Stomach (tissue), 8 donors: ENCODE measurements at regions not wholly inside any gene's neighbourhood (a gene's known extent, or its start where the extent isn't known, plus 50 kb on each side); places are given as distances from the start of the nearest gene placed in this dataset.
A peak's percentile ranks its signal among the peaks of the same experiment; 100 is the strongest.

Experiments
- DNase-seq, 2 donors: peaks; one replicate each; pipeline versions ENCODE4 v3.0.0 to v3.0.0-alpha.2; 2013 to 2019
- H3K27ac ChIP-seq, 5 donors: fragments of 200-600 bp in 4 of 5; sonication (generic) in 4 of 5; one replicate each; pipeline ENCODE4 v1.5.1; 2013 to 2019; ENCODE audit warnings: mild to moderate bottlenecking in 1 of 5, moderate library complexity in 1 of 5
- H3K27me3 ChIP-seq, 3 donors: fragments of 200-600 bp; sonication (generic); one replicate each; pipeline ENCODE4 v1.5.1; 2017 to 2019; ENCODE audit warnings: mixed run types in 1 of 3
- H3K36me3 ChIP-seq, 4 donors: fragments of 200-600 bp; sonication (generic); 1 replicate in 3 of 4; 2 replicates in 1 of 4; pipeline ENCODE4 v1.5.1; 2016 to 2019
- H3K4me1 ChIP-seq, 4 donors: fragments of 200-600 bp; sonication (generic); one replicate each; pipeline ENCODE4 v1.5.1; 2016 to 2019
- H3K4me3 ChIP-seq, 4 donors: fragments of 200-600 bp; sonication (generic) in 3 of 4; one replicate each; pipeline ENCODE4 v1.5.1; 2016 to 2019; ENCODE audit warnings: mild to moderate bottlenecking in 1 of 4
- H3K9me3 ChIP-seq, 4 donors: fragments of 200-600 bp; sonication (generic); one replicate each; pipeline ENCODE4 v1.5.1; 2016 to 2019
- EP300 ChIP-seq: sonication (generic); formaldehyde crosslinking; IDR thresholded peaks from one replicate; pipeline ENCODE4 v1.6.1; 2017; ENCODE audit warnings: antibody characterized with exemption
- POLR2A ChIP-seq, 4 donors: fragments of 450-650 bp; IDR thresholded peaks; one replicate each; pipeline ENCODE4 v1.6.1; 2016; ENCODE audit warnings: antibody characterized with exemption in 4 of 4, control low read depth in 2 of 4, mild to moderate bottlenecking in 1 of 4, moderate library complexity in 1 of 4
- POLR2AphosphoS5 ChIP-seq, 3 donors: sonication (generic); formaldehyde crosslinking; IDR thresholded peaks; one replicate each; pipeline ENCODE4 v1.6.1; 2016; ENCODE audit warnings: antibody characterized with exemption in 3 of 3
- WGBS, 5 donors: extraction: QIAGEN DNeasy Blood & Tissue Kit in 3 of 5; methylation state at CpG; one replicate each; pipeline versions ENCODE4 v1.1.5 to v1.1.7; 2013 to 2018; 5-methylcytosine and 5-hydroxymethylcytosine counted together
- intact Hi-C: fragments of 100-400 bp; cut with DNase I; formaldehyde crosslinking; loops from one replicate; pipeline ENCODE4 v1.15.1; 2023; ENCODE audit warnings: low total_unique reads
- TF ChIP-seq, protein P1 (sequence below), 7 experiments: fragments of 450-650 bp in 4 of 7; fragments of 200-600 bp in 3 of 7; sonication (generic) in 3 of 7; IDR thresholded peaks; one replicate each; pipeline ENCODE4 v1.5.1; 2016 to 2019; ENCODE audit warnings: antibody characterized with exemption in 7 of 7, control low read depth in 2 of 7, mild to moderate bottlenecking in 1 of 7
- donor health status: healthy with polysubstance abuse.
- donor health status: Bipolar disorder and iron deficiency.
- donor health status: healthy.

GRCh38 chr15:81957698-81958097 lies 88.1 kb downstream of the MEX3B start:
- Histone ChIP-seq H3K9me3 (no peaks in the 10 kb centered on the region), H3K27ac (no peak overlapping the region), H3K4me1 (no peaks in the 10 kb centered on the region), H3K27me3 (no peaks in the 10 kb centered on the region), H3K36me3 (no peaks in the 10 kb centered on the region), H3K4me3 (no peak overlapping the region)
- intact Hi-C loops, result no loop called here
- no peak for TF ChIP-seq EP300
- TF ChIP-seq POLR2AphosphoS5 (IDR thresholded peaks at IDR 0.05), result no peak
- TF ChIP-seq POLR2A (IDR thresholded peaks at IDR 0.05), result no peak
- TF ChIP-seq, protein P1, sequence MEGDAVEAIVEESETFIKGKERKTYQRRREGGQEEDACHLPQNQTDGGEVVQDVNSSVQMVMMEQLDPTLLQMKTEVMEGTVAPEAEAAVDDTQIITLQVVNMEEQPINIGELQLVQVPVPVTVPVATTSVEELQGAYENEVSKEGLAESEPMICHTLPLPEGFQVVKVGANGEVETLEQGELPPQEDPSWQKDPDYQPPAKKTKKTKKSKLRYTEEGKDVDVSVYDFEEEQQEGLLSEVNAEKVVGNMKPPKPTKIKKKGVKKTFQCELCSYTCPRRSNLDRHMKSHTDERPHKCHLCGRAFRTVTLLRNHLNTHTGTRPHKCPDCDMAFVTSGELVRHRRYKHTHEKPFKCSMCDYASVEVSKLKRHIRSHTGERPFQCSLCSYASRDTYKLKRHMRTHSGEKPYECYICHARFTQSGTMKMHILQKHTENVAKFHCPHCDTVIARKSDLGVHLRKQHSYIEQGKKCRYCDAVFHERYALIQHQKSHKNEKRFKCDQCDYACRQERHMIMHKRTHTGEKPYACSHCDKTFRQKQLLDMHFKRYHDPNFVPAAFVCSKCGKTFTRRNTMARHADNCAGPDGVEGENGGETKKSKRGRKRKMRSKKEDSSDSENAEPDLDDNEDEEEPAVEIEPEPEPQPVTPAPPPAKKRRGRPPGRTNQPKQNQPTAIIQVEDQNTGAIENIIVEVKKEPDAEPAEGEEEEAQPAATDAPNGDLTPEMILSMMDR (IDR thresholded peaks at IDR 0.05), result no peak
- no peak for DNase-seq
- 83 to 87% (median 85%) methylated on average over 4 of the region's 4 CpGs for WGBS, 5 donors

- H3K27ac ChIP-seq, result no peak overlapping the region
- H3K9me3 ChIP-seq, result no peaks in the 10 kb centered on the region
- intact Hi-C loops, result no loop called here
- H3K4me3 ChIP-seq, result no peak overlapping the region
- TF ChIP-seq, protein P1 (IDR thresholded peaks at IDR 0.05), result no peak
- TF ChIP-seq EP300 (no peak), POLR2AphosphoS5 (IDR thresholded peaks at IDR 0.05) (no peak), POLR2A (IDR thresholded peaks at IDR 0.05) (no peak)
- 70 to 82% (median 75%) methylated on average over 6 of the region's 6 CpGs for WGBS, 5 donors
- H3K4me1 ChIP-seq, result no peaks in the 10 kb centered on the region
- no peaks in the 10 kb centered on the region for H3K36me3 ChIP-seq
- no peak for DNase-seq
- H3K27me3 ChIP-seq, result no peaks in the 10 kb centered on the region
Measured at GRCh38 chr15:81955382-81956062, 90.3 kb downstream of the MEX3B start.

DNA sequence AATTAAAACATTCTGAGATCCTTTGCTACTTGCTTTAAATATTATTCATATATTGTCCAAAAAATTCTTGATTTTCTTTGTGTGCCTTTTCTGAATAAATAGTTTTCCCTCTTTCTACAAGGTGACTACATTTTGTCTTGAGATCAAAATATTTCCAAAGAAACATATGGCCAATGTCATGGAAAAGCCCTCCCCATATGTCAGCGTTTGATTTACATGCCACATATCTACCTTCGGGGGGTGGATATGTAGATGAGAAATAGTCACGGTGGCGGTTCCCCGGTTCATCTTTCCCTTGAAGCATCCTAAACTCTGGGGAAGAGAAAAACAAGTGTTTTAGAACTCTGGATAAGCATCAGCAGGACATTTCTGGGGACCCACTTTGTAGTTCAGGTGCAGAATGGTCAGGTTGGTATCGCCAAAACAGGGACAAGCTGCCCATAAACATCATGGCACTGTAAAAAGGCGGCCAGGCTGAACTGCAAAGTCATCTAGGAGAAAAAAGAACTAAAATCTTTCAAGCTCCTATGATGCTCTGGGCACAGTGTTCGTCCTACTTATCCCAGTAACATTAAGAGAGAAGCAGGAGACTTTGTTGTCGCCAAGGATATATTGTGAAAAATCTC lies 91.5 kb downstream of the MEX3B start:
- Histone ChIP-seq H3K9me3 (no peaks in the 10 kb centered on the region), H3K27ac (no peak overlapping the region), H3K27me3 (no peaks in the 10 kb centered on the region), H3K36me3 (no peaks in the 10 kb centered on the region), H3K4me3 (no peak overlapping the region), H3K4me1 (no peaks in the 10 kb centered on the region)
- TF ChIP-seq, protein P1 (IDR thresholded peaks at IDR 0.05), result no peak
- TF ChIP-seq POLR2AphosphoS5 (IDR thresholded peaks at IDR 0.05) (no peak), POLR2A (IDR thresholded peaks at IDR 0.05) (no peak), EP300 (no peak)
- whole genome bisulfite sequencing, 5 donors, result 83 to 94% (median 84%) methylated on average over 9 of the region's 9 CpGs
- intact Hi-C loops, result no loop called here
- DNase-seq, result no peak

DNA sequence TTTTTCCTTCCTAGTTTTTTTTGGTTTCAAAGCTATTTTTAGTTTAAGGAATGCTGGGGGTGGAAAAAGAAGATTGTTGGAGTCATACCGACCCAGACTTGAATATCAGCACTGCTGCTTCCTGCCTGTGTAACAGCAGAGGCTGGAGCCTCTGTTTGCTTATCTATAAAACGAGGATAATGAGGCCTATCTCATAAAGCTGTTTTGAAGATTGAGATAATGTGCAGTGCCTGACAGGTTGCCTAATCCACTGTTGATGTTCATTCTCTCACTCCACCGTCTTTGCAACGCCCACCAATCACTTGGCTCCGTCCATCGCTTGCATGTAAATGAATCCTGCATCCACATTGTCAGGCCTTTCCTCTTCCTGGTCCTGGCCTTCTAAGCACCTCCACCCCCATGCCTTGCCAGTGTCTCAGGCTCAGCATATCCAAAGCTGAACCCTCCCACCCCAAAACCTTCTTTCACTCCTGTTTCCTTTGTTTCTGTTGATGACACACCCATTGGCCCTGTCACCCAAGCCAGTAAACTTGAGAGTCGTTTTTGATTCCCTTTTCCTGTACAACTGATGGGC lies 94.9 kb downstream of the MEX3B start:
- no peaks in the 10 kb centered on the region for H3K9me3 ChIP-seq
- no peaks in the 10 kb centered on the region for H3K27me3 ChIP-seq
- WGBS, 5 donors, result 50 to 65% (median 57%) methylated on average over 7 of the region's 7 CpGs
- TF ChIP-seq, protein P1 (IDR thresholded peaks at IDR 0.05), result no peak
- TF ChIP-seq POLR2A (IDR thresholded peaks at IDR 0.05), result no peak
- TF ChIP-seq EP300, result no peak
- TF ChIP-seq POLR2AphosphoS5 (IDR thresholded peaks at IDR 0.05), result no peak
- H3K36me3 ChIP-seq, result no peaks in the 10 kb centered on the region
- peak in 1 of 2 donors; percentile 16 for DNase-seq
- H3K27ac ChIP-seq, result no peak overlapping the region
- no peaks in the 10 kb centered on the region for H3K4me1 ChIP-seq
- intact Hi-C loops, result no loop called here
- H3K4me3 ChIP-seq, result no peak overlapping the region
